ENCODE measurements at regions not wholly inside any gene's neighbourhood (a gene's known extent, or its start where the extent isn't known, plus 50 kb on each side); places are given as distances from the start of the nearest gene placed in this dataset.

GRCh38 chr7:122206985-122207384 is 62.9 kb upstream of the AASS start:
- no peak for TF ChIP-seq CTCF (conservative IDR thresholded peaks at IDR 0.05; ENCODE audit: low read length)
- TF ChIP-seq EZH2phosphoT487 (IDR thresholded peaks at IDR 0.05; ENCODE audit: borderline replicate concordance): no peak

Data from Loucy (cell line).